ENCODE measurements at regions not wholly inside any gene's neighbourhood (a gene's known extent, or its start where the extent isn't known, plus 50 kb on each side); places are given as distances from the start of the nearest gene placed in this dataset.

DNA sequence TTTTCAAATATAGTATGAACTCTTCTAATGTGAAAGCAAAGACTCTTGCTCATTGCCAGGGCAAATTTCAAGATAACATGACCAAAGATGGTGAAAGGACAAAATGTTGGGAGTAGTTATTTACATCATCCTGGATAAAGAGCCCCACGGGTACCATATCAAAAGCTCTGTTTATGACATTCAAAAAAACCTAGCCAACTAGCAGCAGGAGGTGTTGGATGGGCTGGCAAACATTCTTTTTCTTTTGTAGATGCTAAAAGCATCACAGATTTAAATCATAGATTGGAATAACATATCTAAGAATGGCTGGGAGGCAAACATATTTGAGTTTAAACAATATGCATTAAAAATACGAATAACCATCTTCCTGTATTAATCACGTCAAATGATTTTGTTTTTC is 153.5 kb downstream of the ICOS start:
- WGBS, 2 donors = 48 to 53% methylated on average over 3 of the region's 3 CpGs
- no peak overlapping the region for H3K4me3 ChIP-seq (ENCODE audit: low read depth, poor library complexity, severe bottlenecking)
- intact Hi-C loops (cut with DNase I; ENCODE audit: low total_unique reads) = no loop called here
- TF ChIP-seq, protein P1, sequence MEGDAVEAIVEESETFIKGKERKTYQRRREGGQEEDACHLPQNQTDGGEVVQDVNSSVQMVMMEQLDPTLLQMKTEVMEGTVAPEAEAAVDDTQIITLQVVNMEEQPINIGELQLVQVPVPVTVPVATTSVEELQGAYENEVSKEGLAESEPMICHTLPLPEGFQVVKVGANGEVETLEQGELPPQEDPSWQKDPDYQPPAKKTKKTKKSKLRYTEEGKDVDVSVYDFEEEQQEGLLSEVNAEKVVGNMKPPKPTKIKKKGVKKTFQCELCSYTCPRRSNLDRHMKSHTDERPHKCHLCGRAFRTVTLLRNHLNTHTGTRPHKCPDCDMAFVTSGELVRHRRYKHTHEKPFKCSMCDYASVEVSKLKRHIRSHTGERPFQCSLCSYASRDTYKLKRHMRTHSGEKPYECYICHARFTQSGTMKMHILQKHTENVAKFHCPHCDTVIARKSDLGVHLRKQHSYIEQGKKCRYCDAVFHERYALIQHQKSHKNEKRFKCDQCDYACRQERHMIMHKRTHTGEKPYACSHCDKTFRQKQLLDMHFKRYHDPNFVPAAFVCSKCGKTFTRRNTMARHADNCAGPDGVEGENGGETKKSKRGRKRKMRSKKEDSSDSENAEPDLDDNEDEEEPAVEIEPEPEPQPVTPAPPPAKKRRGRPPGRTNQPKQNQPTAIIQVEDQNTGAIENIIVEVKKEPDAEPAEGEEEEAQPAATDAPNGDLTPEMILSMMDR (IDR thresholded peaks at IDR 0.05) = no peak
- TF ChIP-seq POLR2A (IDR thresholded peaks at IDR 0.05) = no peak
- no peak for DNase-seq (ENCODE audit: low spot score in 2 of 2)

DNA sequence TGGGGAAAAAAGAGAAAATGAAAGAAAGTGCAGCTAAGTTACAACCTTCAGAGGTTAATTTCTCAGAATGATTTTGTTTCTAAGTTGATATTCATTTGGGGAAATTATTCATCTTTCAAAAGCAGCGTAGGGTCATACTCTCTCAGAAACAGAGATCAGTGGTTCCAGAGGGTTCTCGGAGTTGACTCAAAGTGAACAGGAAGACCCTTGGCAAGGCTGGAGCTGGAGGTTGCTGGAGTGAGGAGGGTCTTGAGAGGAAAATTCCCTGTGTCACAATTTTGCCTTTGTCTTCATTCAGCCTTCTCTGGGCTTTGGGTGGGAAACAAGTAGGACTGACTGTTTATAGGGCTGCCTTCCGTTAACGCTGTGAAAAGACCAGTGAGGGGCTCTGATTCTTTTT is 168.2 kb downstream of the ICOS start:
- 94 to 95% methylated on average over 4 of the region's 4 CpGs for WGBS, 2 donors
- DNase-seq (ENCODE audit: low spot score in 2 of 2) = no peak
- no peak overlapping the region for H3K4me3 ChIP-seq (ENCODE audit: low read depth, poor library complexity, severe bottlenecking)
- TF ChIP-seq, protein P1 (IDR thresholded peaks at IDR 0.05) = no peak
- no peak for TF ChIP-seq POLR2A (IDR thresholded peaks at IDR 0.05)
- intact Hi-C loops (cut with DNase I; ENCODE audit: low total_unique reads) = no loop called here

DNA sequence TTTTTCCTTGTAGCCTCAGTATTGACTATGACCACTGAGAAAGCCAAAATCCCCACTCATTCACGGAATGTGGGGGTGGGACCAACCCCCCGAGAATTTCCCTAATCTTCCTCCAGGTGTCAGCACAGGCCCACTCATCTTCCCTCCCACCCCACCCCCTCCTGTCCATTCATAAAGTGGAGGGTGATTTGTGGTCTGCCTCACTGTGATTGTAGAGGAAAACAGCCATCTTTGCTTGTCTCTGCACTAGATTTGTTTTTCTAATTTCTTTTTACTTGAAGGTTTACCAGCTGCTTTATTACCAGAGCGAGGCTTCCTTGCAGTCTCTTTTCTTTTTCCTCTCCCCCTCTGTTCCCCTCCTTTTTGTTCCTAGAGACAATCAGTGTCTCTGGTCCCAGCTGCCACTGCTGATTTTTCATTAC is 171.8 kb downstream of the ICOS start:
- H3K4me3 ChIP-seq (ENCODE audit: low read depth, poor library complexity, severe bottlenecking) = no peak overlapping the region
- 36 to 39% methylated on average over 3 of the region's 3 CpGs for WGBS, 2 donors
- DNase-seq (ENCODE audit: low spot score in 2 of 2) = no peak
- intact Hi-C loops (cut with DNase I; ENCODE audit: low total_unique reads) = no loop called here
- TF ChIP-seq, protein P1 (IDR thresholded peaks at IDR 0.05) = no peak
- TF ChIP-seq POLR2A (IDR thresholded peaks at IDR 0.05) = no peak

DNA sequence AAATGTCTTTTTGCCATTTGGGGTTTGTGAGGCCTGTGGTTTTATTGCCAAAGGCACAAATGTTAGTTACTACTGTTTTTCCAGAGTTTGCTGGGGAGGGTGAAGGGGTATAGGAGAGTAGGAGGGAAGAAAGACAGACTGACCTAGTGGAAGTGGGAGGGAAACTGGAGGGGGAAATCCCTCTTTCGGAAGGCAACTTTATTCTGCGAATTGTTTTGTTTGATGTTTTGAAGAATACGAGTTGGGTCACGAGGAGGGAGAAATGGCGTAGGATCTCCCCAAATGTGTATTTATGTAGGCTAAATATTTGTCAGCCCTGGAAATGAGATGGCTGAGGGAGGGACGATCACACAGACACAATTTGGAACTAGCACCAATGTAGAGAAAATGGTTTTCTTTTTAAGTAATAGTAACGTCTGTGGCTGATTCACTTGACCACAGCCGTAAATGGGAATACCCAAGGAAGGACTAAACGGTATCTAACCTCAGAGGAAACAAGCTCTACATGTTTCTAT is 172.3 kb downstream of the ICOS start:
- intact Hi-C loops (cut with DNase I; ENCODE audit: low total_unique reads) = no loop called here
- TF ChIP-seq, protein P1 (IDR thresholded peaks at IDR 0.05) = no peak
- no peak for TF ChIP-seq POLR2A (IDR thresholded peaks at IDR 0.05)
- WGBS, 2 donors = 75% methylated on average over 9 of the region's 9 CpGs

DNA sequence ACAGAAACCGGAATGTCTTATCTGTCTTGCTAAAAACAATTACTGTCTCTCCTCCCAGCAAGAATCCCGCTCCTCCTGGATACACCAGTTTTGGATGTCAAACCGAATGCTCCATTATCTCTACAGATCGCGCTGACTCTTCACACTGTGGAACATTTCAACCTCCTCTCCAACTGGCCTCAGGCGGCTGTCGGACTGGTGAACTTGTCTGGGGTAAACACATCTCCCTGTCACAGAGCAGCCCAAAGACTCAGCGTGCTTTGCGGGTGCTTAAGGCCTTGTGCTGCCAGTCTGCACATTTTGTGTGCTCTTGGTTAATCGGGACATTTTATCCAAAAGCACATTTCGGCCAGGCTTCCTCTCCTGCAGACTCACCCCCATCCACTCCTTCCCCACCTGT is 173.1 kb downstream of the ICOS start:
- intact Hi-C loops (cut with DNase I; ENCODE audit: low total_unique reads) = no loop called here
- no peak for TF ChIP-seq POLR2A (IDR thresholded peaks at IDR 0.05)
- TF ChIP-seq, protein P1 (IDR thresholded peaks at IDR 0.05) = no peak
- no peak overlapping the region for H3K4me3 ChIP-seq (ENCODE audit: low read depth, poor library complexity, severe bottlenecking)
- DNase-seq (ENCODE audit: low spot score in 2 of 2) = no peak
- whole genome bisulfite sequencing, 2 donors = 46 to 59% methylated on average over 11 of the region's 11 CpGs

More for the DNA sequence above, 172.3 kb downstream of the ICOS start:
- DNase-seq (ENCODE audit: low spot score in 2 of 2) = no peak
- no peak overlapping the region for H3K4me3 ChIP-seq (ENCODE audit: low read depth, poor library complexity, severe bottlenecking)

DNA sequence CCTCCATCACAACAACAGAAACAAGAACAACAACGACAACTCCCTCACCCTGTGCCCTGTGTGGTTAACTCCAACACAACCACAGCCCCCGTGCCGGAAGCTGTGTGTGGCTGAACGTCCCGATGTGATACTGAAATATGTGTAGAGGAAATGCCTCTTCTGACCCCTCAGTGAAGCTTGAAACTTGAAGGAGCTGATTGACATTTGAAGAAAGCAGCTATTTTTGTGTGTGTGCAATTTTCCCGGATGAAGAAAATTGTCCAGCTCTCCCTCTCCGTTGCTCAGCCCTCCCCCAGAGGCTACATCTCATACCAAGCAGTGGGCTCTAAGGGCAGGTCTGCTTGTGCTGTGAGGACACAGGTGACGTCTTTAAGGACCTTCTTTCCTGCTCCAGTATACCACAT is 173.8 kb downstream of the ICOS start:
- intact Hi-C loops (cut with DNase I; ENCODE audit: low total_unique reads) = no loop called here
- H3K4me3 ChIP-seq (ENCODE audit: low read depth, poor library complexity, severe bottlenecking) = no peak overlapping the region
- no peak for DNase-seq (ENCODE audit: low spot score in 2 of 2)
- WGBS, 2 donors = 34 to 37% methylated on average over 8 of the region's 8 CpGs
- TF ChIP-seq, protein P1 (IDR thresholded peaks at IDR 0.05) = no peak
- TF ChIP-seq POLR2A (IDR thresholded peaks at IDR 0.05) = no peak

All from lower leg skin (tissue), 4 donors.